Kidney (tissue), 13 donors: ENCODE measurements at regions not wholly inside any gene's neighbourhood (a gene's known extent, or its start where the extent isn't known, plus 50 kb on each side); places are given as distances from the start of the nearest gene placed in this dataset.

ENCODE experiments used
- DNase-seq, 5 donors: peaks; one replicate each; pipeline ENCODE4 v3.0.0-alpha.2; 2013 to 2020
- FAIRE-seq: peaks from 2 replicates; lab custom pipeline; 2012; peaks lifted over from hg19 to GRCh38; lab: Jason Lieb, UNC
- H3K27ac ChIP-seq, 2 donors: one replicate each; pipeline ENCODE4 v1.7.0; 2013; ENCODE audit warnings: low read depth in 2 of 2, low read length in 2 of 2, inconsistent platforms in 1 of 2
- H3K27me3 ChIP-seq: one replicate; pipeline ENCODE4 v1.7.1; 2013; ENCODE audit warnings: low read length, inconsistent platforms; ENCODE audit not compliant: control insufficient read depth, insufficient read depth
- H3K36me3 ChIP-seq, 3 donors: one replicate each; pipeline versions ENCODE4 v1.7.0 to v1.7.1; 2013; ENCODE audit warnings: low read length in 3 of 3, control low read depth in 1 of 3, inconsistent platforms in 1 of 3; ENCODE audit not compliant: insufficient read depth in 3 of 3, control insufficient read depth in 2 of 3
- H3K4me1 ChIP-seq, 3 donors: one replicate each; pipeline versions ENCODE4 v1.7.0 to v1.7.1; 2013; ENCODE audit warnings: low read length in 3 of 3, inconsistent platforms in 1 of 3, low read depth in 1 of 3; ENCODE audit not compliant: control insufficient read depth in 2 of 3, insufficient read depth in 2 of 3
- H3K4me3 ChIP-seq, 3 donors: one replicate each; pipeline versions ENCODE4 v1.7.0 to v1.8.1; 2013; ENCODE audit warnings: low read length in 3 of 3, control low read depth in 1 of 3, inconsistent platforms in 1 of 3
- H3K9ac ChIP-seq, 3 donors: one replicate each; pipeline versions ENCODE4 v1.7.0 to v1.7.1; 2013; ENCODE audit warnings: low read length in 3 of 3, control low read depth in 1 of 3, inconsistent platforms in 1 of 3
- H3K9me3 ChIP-seq, 3 donors: one replicate each; pipeline versions ENCODE4 v1.7.0 to v1.7.1; 2013; ENCODE audit warnings: low read length in 3 of 3, control low read depth in 1 of 3, inconsistent platforms in 1 of 3; ENCODE audit not compliant: control insufficient read depth in 2 of 3, insufficient read depth in 1 of 3
- intact Hi-C: fragments of 100-400 bp; cut with DNase I; formaldehyde crosslinking; loops from one replicate; pipeline ENCODE4 v1.11.1; 2022
- TF ChIP-seq, protein P1 (sequence below): IDR thresholded peaks from 3 replicates; pipeline ENCODE4 v1.5.1; 2012; ENCODE audit warnings: mild to moderate bottlenecking, moderate library complexity, borderline replicate concordance; ENCODE audit not compliant: insufficient read depth; ENCODE audit errors: extremely low read depth
- donor health status: control.
- donor health status: control.
- donor health status: control.
- donor health status: control.
- donor health status: control.
- donor health status: DM: yes; HTN: yes; CAD: no.
- donor health status: Normal renal cell carcinoma (clear cell type).

DNA sequence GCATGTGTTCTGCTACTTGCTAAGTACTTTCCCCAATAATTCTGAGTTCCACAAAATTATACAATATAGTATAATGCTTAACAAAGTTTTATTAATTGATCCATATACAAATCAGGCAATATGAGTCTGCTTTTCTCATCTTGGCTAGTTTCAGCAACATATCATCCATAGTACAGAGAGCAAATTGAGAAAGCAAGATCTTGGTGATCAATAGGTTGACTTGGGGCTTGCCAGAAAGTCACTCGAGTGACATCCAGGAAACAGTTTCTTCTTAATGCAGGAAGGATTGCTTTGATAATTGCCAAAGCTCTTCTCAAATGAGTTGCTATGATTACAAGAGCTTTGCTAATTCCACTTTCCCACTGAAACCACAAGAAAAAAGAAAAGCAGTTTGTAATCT, 533.6 kb upstream of the NMUR2 start:
- Histone ChIP-seq H3K27me3 (no peaks in the 10 kb centered on the region), H3K27ac (no peak overlapping the region), H3K9me3 (peaks cover 0 to 2% (median 0%) of the 10 kb centered on the region in 3 donors), H3K36me3 (no peaks in the 10 kb centered on the region), H3K4me3 (no peak overlapping the region), H3K9ac (no peak overlapping the region), H3K4me1 (no peaks in the 10 kb centered on the region)
- TF ChIP-seq, protein P1, sequence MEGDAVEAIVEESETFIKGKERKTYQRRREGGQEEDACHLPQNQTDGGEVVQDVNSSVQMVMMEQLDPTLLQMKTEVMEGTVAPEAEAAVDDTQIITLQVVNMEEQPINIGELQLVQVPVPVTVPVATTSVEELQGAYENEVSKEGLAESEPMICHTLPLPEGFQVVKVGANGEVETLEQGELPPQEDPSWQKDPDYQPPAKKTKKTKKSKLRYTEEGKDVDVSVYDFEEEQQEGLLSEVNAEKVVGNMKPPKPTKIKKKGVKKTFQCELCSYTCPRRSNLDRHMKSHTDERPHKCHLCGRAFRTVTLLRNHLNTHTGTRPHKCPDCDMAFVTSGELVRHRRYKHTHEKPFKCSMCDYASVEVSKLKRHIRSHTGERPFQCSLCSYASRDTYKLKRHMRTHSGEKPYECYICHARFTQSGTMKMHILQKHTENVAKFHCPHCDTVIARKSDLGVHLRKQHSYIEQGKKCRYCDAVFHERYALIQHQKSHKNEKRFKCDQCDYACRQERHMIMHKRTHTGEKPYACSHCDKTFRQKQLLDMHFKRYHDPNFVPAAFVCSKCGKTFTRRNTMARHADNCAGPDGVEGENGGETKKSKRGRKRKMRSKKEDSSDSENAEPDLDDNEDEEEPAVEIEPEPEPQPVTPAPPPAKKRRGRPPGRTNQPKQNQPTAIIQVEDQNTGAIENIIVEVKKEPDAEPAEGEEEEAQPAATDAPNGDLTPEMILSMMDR: no peak
- FAIRE-seq: no peak
- no peak for DNase-seq
- intact Hi-C loops: no loop called here

DNA sequence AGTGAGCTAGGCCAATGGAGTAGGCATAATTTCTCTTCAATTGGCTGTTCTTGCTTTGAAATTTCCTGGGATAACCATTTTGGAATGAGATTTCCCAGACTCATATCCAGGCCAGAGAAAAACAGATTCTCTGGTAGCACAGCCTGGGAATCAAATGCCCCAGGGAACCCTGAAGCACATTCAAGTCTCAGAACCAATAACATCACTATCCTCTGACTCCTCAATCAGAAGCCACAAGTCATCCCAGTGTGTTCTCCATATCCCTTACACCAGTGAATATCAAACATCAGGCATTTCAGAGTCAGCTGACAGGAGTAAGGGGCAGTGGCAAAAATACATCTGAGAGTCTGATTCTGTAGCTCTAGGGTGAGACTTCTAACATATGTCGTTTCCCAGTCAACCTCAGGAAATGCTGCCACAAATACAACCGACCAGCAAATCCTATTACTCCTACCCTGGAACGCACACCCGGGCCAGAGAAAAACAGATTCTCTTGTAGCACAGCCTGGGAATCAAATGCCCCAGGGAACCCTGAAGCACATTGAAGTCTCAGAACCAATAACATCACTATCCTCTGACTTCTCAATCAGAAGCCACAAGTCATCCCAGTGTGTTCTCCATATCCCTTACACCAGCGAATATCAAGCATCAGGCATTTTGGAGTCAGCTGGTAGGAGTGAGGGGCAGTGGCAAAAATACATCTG, 537.7 kb upstream of the NMUR2 start:
- Histone ChIP-seq H3K9me3 (no peaks in the 10 kb centered on the region), H3K36me3 (no peaks in the 10 kb centered on the region), H3K4me3 (no peak overlapping the region), H3K9ac (no peak overlapping the region), H3K4me1 (no peaks in the 10 kb centered on the region), H3K27ac (no peak overlapping the region), H3K27me3 (no peaks in the 10 kb centered on the region)
- no peak for FAIRE-seq
- intact Hi-C loops: no loop called here
- TF ChIP-seq, protein P1: no peak
- no peak for DNase-seq

DNA sequence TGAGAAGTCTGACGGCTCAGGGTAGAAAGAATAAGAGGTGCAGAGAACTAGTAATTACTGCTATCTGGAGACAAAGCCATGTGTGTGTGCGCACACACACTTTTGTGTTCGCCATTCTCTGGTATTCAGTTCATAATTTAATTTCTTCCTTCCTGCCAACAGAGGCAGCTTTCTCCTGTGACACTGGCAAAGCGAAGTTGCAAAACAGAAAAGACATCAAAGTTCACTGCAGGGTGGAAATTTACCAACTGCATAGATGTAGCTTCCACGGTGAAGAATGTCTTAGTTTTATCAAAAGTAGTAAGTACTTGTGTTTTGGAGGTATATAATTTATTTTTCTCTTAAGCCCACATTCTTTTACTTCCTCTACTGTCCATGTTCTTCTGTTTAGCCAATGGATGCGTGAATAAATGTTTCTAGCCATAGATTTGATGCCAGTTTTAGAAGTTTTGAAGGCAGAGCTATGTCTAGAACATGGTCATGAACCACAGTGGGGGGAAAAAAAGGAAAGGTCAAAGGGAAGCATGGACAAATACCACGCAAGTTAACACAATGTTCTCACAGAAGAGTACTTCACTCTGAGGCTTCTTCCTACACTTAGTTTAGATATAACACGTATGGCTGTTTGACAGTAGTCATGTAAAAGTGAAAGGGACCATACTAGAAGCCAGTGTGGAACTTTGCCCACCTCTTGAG, 536.5 kb upstream of the GRIA1 start:
- DNase-seq: no peak
- no peaks in the 10 kb centered on the region for H3K36me3 ChIP-seq
- intact Hi-C loops: no loop called here
- H3K9ac ChIP-seq: no peak overlapping the region
- no peaks in the 10 kb centered on the region for H3K4me1 ChIP-seq
- no peak for FAIRE-seq
- no peaks in the 10 kb centered on the region for H3K27me3 ChIP-seq
- TF ChIP-seq, protein P1: no peak
- H3K27ac ChIP-seq: no peak overlapping the region
- H3K4me3 ChIP-seq: no peak overlapping the region
- no peaks in the 10 kb centered on the region for H3K9me3 ChIP-seq
